Keratinocyte (primary cell): ENCODE measurements at regions not wholly inside any gene's neighbourhood (a gene's known extent, or its start where the extent isn't known, plus 50 kb on each side); places are given as distances from the start of the nearest gene placed in this dataset.

ENCODE experiments used
- EZH2 ChIP-seq: IDR thresholded peaks from one replicate; pipeline ENCODE4 v1.6.1; 2012; ENCODE audit warnings: inconsistent platforms, mild to moderate bottlenecking, low read length, moderate library complexity
- TF ChIP-seq, protein P1 (sequence below), 3 experiments: IDR thresholded peaks in 1 of 3; conservative IDR thresholded peaks in 1 of 3; optimal IDR thresholded peaks in 1 of 3; 2 replicates in 2 of 3; 3 replicates in 1 of 3; pipeline versions ENCODE3 to v1.5.1; 2011; ENCODE audit warnings: low read length in 3 of 3, mild to moderate bottlenecking in 3 of 3, moderate library complexity in 2 of 3, control low read depth in 1 of 3, inconsistent platforms in 1 of 3; ENCODE audit not compliant: insufficient read depth in 2 of 3; ENCODE audit errors: extremely low read depth in 1 of 3

DNA sequence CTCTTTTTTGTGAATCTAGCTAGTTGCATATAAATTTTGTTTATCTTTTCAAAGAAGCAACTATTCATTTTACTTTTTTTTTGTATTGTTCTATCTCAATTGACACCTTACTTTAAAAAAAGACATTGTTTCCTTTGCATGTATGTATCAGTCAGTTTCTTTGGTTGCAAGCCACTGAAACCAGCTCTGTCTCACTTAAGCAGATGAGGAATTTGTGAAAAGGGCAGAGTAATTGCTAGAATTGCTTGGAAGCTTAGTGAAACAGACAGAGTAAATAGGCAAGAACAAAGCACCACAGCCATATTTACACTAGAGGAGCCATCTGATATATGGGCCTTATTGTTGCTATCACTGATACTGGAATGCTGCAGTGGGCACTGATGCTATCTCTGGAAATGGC is 231.4 kb upstream of the KLF8 start:
- TF ChIP-seq, protein P1, sequence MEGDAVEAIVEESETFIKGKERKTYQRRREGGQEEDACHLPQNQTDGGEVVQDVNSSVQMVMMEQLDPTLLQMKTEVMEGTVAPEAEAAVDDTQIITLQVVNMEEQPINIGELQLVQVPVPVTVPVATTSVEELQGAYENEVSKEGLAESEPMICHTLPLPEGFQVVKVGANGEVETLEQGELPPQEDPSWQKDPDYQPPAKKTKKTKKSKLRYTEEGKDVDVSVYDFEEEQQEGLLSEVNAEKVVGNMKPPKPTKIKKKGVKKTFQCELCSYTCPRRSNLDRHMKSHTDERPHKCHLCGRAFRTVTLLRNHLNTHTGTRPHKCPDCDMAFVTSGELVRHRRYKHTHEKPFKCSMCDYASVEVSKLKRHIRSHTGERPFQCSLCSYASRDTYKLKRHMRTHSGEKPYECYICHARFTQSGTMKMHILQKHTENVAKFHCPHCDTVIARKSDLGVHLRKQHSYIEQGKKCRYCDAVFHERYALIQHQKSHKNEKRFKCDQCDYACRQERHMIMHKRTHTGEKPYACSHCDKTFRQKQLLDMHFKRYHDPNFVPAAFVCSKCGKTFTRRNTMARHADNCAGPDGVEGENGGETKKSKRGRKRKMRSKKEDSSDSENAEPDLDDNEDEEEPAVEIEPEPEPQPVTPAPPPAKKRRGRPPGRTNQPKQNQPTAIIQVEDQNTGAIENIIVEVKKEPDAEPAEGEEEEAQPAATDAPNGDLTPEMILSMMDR (optimal IDR thresholded peaks at IDR 0.05 in 1 of 3, IDR thresholded peaks at IDR 0.05 in 1 of 3, conservative IDR thresholded peaks at IDR 0.05 in 1 of 3; ENCODE audit: extremely low read depth in 1 of 3, insufficient read depth in 2 of 3, low read length in 3 of 3), result no peak
- TF ChIP-seq EZH2, result no peak
